ENCODE measurements at regions not wholly inside any gene's neighbourhood (a gene's known extent, or its start where the extent isn't known, plus 50 kb on each side); places are given as distances from the start of the nearest gene placed in this dataset.

DNA sequence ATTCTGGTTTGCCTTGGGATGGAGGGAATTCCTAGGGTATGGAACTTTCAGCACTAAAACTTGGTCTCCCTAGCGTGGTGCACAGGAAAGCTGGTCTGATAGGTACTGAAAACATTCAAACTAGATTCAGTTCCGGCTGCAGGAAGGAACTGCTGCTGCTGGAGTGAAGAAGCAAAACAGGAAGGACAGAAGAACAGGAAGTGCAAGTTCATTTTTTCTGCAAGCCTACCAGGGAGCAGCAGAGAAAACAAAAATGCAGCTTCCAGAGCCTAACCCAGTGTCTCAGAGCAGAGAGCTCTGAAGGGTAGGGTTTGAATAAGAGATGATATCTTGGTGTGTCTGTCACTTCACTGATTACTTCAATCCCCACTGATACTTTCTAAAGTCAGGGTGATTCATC, 165.2 kb downstream of the VRK1 start:
- no peak for TF ChIP-seq EZH2 (IDR thresholded peaks at IDR 0.05; ENCODE audit: insufficient read depth, low read length)
- TF ChIP-seq, protein P1, sequence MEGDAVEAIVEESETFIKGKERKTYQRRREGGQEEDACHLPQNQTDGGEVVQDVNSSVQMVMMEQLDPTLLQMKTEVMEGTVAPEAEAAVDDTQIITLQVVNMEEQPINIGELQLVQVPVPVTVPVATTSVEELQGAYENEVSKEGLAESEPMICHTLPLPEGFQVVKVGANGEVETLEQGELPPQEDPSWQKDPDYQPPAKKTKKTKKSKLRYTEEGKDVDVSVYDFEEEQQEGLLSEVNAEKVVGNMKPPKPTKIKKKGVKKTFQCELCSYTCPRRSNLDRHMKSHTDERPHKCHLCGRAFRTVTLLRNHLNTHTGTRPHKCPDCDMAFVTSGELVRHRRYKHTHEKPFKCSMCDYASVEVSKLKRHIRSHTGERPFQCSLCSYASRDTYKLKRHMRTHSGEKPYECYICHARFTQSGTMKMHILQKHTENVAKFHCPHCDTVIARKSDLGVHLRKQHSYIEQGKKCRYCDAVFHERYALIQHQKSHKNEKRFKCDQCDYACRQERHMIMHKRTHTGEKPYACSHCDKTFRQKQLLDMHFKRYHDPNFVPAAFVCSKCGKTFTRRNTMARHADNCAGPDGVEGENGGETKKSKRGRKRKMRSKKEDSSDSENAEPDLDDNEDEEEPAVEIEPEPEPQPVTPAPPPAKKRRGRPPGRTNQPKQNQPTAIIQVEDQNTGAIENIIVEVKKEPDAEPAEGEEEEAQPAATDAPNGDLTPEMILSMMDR (IDR thresholded peaks at IDR 0.05; ENCODE audit: insufficient read depth, low read depth, low read length), result no peak

Data from astrocyte (in vitro differentiated cells and primary cell).